ENCODE measurements at regions not wholly inside any gene's neighbourhood (a gene's known extent, or its start where the extent isn't known, plus 50 kb on each side); places are given as distances from the start of the nearest gene placed in this dataset.
"Not testable (repeated sequence)": the region's sequence is repeated elsewhere in the genome, so short reads cannot be mapped to it uniquely, and the experiment has no call there.

GRCh38 chr5:126002222-126002897 lies 420.8 kb upstream of the GRAMD2B start:
- no peak for DNase-seq

- DNase-seq: no peak
Observed at GRCh38 chr5:126003309-126003708, 419.9 kb upstream of the GRAMD2B start.

GRCh38 chr5:126004636-126005035 lies 418.6 kb upstream of the GRAMD2B start:
- DNase-seq: no peak

DNA sequence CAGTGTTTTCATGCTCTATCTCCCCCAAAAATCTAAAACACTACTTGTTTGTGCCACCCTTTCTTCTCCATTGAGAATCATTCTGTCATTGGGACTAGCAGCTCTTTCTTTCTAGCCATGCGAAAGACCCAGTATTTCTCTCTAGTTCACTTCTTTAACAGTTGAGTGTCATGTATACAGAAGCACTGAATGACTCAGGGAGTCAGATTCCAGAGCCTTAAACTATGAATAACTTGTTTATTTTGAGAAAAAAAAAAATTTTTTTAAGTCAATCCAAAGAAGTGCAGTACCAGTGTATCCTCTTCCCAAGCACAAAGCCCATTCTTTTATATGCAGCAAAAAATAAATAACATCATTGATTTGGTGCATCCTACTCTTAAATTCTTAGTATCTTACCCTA lies 415.4 kb upstream of the GRAMD2B start:
- DNase-seq: no peak

DNA sequence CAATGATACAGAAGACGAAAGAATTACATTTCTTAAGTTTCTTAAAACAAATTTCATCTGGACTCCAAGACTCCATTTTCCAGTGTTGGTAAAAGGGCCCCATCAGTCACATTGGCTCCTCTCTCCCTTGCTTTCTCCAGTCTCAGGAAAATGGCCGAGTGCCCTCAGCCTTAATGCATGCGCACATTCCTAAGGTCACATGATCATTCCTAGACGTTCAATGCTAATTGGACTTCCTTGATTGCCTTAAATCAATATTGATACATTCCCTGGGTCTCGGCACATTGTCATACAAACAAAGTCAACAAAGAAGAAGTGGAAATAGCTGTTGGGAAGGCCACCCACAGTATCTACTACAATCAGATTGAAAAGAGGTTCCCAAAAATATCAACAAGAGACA lies 413.6 kb upstream of the GRAMD2B start:
- no peak for DNase-seq

- not testable (repeated sequence) for DNase-seq
Observed at GRCh38 chr5:126011526-126011925, 411.7 kb upstream of the GRAMD2B start.

GRCh38 chr5:126014676-126015075 lies 408.5 kb upstream of the GRAMD2B start:
- no peak for DNase-seq

- DNase-seq: no peak
Observed at GRCh38 chr5:126015235-126016181, 407.7 kb upstream of the GRAMD2B start.

DNA sequence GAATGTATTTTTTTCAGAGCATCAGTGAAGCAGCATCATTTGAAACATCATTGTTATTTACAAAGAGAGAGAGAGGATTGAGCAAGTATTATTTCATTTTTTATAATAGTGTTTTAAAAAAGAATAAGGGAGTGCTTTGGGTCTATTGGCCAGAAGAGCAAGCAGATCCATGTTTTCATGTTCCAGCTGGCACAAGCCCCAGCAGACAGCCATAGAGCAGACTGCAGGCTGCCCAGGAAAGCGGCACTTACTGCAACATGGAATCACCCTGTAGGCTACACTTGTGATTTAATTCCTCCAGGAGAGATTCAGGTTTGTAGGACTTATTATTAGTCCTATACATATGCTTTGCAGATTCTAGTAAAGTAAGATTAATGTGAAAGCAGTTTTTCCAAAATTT lies 407.0 kb upstream of the GRAMD2B start:
- no peak for DNase-seq

- DNase-seq: no peak
Observed at GRCh38 chr5:126017096-126017495, 406.1 kb upstream of the GRAMD2B start.

DNA sequence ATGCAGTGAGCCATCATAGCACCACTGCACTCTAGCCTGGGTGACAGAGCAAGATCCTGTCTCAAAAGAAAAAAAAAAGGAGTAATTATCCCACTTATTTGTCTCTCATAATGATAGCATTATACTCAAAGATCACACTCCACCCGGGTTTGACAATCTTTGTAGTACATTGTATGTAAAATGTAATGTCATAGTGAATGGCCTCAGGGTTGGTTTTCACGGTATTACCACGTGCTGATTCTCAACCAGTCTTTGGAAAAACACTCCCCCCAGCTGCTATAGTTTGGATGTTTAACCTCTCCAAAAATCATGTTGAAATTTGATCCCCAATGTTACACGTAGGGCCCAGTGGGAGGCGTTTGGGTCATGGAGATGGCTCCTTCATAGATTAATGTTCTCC lies 402.4 kb upstream of the GRAMD2B start:
- no peak for DNase-seq

- no peak for DNase-seq
Observed at GRCh38 chr5:126023994-126024441, 399.2 kb upstream of the GRAMD2B start.

DNA sequence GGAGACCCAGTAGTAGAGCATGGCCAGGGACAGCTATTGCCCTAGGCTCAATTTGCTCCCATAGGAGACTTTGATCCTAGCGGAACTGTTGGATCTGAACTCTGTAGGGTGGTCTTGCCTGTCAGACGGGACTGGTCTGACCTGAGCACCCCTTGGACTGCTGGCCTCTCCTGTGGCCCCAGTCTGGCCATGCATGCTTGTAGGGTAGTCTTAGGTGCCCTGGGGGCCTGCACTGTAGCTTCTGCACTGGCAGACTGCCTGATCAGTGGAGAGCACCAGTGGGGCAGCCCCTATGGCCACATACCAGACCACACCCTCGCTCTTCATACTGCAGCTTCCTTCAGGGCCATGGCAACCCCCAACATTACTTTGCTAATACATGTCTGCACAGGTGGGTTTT lies 396.1 kb upstream of the GRAMD2B start:
- DNase-seq: no peak

GRCh38 chr5:126027652-126028051 lies 395.6 kb upstream of the GRAMD2B start:
- DNase-seq: no peak

GRCh38 chr5:126028336-126028735 lies 394.9 kb upstream of the GRAMD2B start:
- DNase-seq: no peak

- not testable (repeated sequence) for DNase-seq
Observed at GRCh38 chr5:126029282-126029681, 393.9 kb upstream of the GRAMD2B start.

GRCh38 chr5:126030698-126031097 lies 392.5 kb upstream of the GRAMD2B start:
- DNase-seq: no peak

DNA sequence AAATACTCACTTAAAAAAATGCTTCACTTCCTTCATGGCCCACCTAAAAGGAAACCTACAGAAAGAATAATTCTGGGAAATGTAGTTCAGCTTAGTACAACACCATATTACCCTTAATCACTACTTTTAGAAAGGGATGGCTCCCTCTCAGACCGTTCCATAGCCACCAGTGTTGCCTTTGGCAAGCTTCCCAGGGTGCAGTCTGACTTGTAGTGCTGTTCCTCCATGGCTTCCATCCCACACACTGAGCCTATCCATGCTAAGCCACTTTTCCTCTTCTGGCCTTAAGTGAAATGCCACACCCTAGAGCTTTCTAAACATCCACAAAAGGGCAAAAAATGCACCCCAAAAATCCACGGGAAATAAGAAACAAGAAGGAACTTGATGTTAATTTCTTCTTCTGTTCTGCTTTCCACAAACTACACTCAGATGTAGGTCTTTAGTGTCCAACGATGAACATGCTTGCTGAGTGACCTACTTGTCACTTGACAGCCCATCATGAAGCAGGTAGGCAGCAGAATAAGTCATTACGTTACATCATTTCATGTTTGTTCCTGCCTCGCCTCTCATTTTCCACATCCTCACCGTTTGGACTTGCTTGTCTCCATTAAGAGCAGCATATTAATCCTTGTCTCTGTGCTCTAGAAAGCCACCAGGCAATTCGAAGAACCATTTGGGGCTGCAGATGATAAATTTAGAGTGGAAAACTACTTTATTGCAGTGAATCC lies 391.1 kb upstream of the GRAMD2B start:
- DNase-seq: no peak

DNA sequence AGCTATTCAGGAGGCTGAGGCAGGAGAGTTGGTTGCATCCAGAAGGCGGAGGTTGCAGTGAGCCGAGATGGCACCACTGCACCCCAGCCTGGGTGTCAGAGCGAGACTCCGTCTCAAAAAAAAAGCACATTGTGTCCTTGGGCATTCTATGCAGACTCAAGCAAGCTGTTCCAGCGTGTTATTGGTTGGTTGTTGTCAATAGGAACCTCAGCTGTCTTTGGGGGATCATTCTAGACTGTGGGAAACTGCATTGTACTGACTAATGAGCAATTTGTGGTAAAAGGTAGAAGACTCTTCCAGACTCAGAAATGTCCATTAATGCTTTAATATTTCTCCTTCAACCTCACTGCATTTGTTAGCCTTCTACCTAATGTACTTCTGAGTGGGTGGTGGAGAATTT lies 379.5 kb upstream of the GRAMD2B start:
- DNase-seq: no peak

DNA sequence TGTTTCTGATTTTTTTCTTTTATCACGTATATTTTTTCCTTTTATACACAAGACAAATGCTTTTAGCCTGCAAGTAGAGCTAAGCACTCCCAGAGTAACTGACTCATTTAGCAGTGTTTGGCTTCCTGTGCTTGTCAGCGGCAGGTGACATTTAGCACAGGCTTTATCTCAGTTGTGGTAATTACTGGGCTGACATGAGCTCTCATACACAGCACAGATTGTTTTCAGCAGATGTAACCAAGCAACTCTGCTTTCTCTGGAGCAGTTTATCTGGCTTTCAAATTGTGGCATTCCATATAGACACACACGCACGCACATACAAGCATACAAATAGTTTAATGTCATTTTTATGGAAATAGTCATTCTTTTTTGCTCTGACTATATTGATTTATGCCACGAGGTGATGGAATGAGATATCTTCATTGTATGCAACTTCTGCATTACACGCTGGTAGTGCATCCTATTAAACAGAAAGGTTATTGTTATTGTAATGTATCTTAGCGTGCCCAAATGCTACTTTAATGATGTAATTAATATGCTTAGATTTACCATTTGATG lies 379.0 kb upstream of the GRAMD2B start:
- no peak for DNase-seq

DNA sequence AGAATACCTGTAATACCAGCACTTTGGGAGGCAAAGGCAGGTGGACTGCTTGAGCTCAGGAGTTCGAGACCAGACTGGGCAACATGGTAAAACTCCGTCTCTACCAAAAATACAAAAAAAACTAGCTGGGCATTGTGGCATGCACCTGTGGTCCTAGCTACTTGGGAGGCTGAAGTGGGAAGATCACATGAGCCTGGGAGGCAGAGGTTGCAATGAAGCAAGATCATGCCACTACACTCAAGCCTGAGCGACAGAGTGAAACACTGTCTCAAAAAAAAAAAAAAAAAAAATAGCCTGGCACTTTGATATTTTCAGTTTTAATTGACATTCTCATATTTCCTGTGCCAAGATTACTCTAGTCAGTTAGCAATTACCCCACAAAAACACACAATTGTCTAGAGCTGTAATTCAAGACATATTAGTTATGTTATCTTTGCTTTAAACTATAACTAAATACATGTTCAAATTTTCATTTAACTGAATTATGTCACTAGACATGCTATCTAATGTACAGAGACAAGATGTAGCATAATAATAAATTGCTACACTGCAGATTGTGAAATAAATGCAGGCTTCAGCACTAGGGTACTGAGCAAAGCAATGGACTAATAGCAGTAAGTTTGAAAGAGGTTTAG lies 378.2 kb upstream of the GRAMD2B start:
- no peak for DNase-seq

DNA sequence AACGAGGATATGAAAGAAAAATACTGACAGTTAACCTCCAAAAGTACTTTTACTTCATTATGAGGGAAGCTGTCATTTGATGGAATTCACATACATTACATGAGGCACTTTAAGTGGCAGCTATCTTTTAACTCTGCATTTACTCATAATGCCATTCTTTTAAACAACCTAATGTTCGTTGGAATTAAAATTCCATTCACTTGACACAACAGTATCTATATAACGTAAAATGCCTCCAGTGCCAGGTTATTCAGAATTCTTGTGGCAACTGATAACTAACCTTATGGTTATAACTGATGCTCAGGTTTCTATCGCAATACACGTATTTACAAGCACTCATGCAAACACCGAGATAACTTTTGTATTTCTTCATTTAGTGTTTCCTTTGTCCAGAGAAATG lies 376.9 kb upstream of the GRAMD2B start:
- DNase-seq: no peak

Data from stimulated activated CD4-positive, alpha-beta T cell treated with anti-CD3 and anti-CD28 coated beads, Interleukin-2, amount 100 ng/mL, for 24 hours (primary cell).